H4 (cell line): ENCODE measurements at regions not wholly inside any gene's neighbourhood (a gene's known extent, or its start where the extent isn't known, plus 50 kb on each side); places are given as distances from the start of the nearest gene placed in this dataset.

Experiments
- DNase-seq: peaks from one replicate; pipeline ENCODE4 v3.0.0-alpha.2; 2015; ENCODE audit warnings: low spot score

- DNase-seq: peak; percentile 79
These were observed 224.8 kb upstream of the IL12A start for GRCh38 chr3:159763602-159764489.

- DNase-seq: no peak
These were observed 224.1 kb upstream of the IL12A start for GRCh38 chr3:159764490-159765029.

- peak; percentile 97 for DNase-seq
These were observed 223.4 kb upstream of the IL12A start for GRCh38 chr3:159765030-159765859.

GRCh38 chr3:159765860-159766294, 222.8 kb upstream of the IL12A start:
- DNase-seq: no peak

GRCh38 chr3:159766563-159767185, 222.0 kb upstream of the IL12A start:
- DNase-seq: peak; percentile 64

GRCh38 chr3:159770998-159771397, 217.6 kb upstream of the IL12A start:
- DNase-seq: no peak

GRCh38 chr3:159771865-159772611, 216.6 kb upstream of the IL12A start:
- no peak for DNase-seq

- DNase-seq: no peak
These were observed 214.9 kb upstream of the IL12A start for GRCh38 chr3:159773706-159774105.

GRCh38 chr3:159775372-159775961, 213.2 kb upstream of the IL12A start:
- peak; percentile 98 for DNase-seq

GRCh38 chr3:159776779-159777178, 211.9 kb upstream of the IL12A start:
- no peak for DNase-seq

- DNase-seq: peak; percentile 50
These were observed 208.8 kb upstream of the IL12A start for GRCh38 chr3:159779883-159780282.

- DNase-seq: no peak
These were observed 206.8 kb upstream of the IL12A start for GRCh38 chr3:159781867-159782266.

- no peak for DNase-seq
These were observed 205.8 kb upstream of the IL12A start for GRCh38 chr3:159782724-159783421.

GRCh38 chr3:159783780-159784742, 204.6 kb upstream of the IL12A start:
- no peak for DNase-seq

- DNase-seq: no peak
These were observed 203.3 kb upstream of the IL12A start for GRCh38 chr3:159785273-159785708.

- peak; percentile 59 for DNase-seq
These were observed 202.0 kb upstream of the IL12A start for GRCh38 chr3:159786489-159787177.

GRCh38 chr3:159787178-159787574, 201.5 kb upstream of the IL12A start:
- DNase-seq: peak; percentile 90

GRCh38 chr3:159787794-159788205, 200.8 kb upstream of the IL12A start:
- DNase-seq: peak; percentile 51
